Lower leg skin (tissue), 3 donors: ENCODE measurements at regions not wholly inside any gene's neighbourhood (a gene's known extent, or its start where the extent isn't known, plus 50 kb on each side); places are given as distances from the start of the nearest gene placed in this dataset.

Source experiments
- POLR2A ChIP-seq, 2 donors: fragments of 450-650 bp; IDR thresholded peaks; one replicate each; pipeline ENCODE4 v1.6.1; 2016 to 2017; ENCODE audit warnings: antibody characterized with exemption in 2 of 2, mild to moderate bottlenecking in 1 of 2, moderate library complexity in 1 of 2
- TF ChIP-seq, protein P1 (sequence below), 3 donors: fragments of 450-650 bp; IDR thresholded peaks; one replicate each; pipeline ENCODE4 v1.5.1; 2016; ENCODE audit warnings: antibody characterized with exemption in 3 of 3, mild to moderate bottlenecking in 3 of 3, moderate library complexity in 2 of 3

DNA sequence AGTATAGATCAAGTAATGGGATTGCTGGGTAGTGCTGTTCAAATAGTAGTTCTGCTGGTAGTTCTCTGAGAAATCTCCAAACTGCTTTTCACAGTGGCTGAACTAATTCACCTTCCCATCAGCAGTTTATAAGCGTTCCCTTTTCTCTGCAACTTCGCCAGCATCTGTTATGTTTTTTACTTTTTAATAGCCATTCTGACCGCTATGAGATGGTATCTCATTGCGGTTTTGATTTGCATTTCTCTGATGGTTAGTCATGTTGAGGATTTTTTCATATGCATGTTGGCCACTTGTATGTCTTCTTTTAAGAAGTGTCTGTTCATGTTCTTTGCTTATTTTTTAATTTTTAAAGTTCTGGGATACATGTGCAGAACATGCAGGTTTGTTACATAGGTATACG is 279.2 kb upstream of the NREP start:
- TF ChIP-seq, protein P1, sequence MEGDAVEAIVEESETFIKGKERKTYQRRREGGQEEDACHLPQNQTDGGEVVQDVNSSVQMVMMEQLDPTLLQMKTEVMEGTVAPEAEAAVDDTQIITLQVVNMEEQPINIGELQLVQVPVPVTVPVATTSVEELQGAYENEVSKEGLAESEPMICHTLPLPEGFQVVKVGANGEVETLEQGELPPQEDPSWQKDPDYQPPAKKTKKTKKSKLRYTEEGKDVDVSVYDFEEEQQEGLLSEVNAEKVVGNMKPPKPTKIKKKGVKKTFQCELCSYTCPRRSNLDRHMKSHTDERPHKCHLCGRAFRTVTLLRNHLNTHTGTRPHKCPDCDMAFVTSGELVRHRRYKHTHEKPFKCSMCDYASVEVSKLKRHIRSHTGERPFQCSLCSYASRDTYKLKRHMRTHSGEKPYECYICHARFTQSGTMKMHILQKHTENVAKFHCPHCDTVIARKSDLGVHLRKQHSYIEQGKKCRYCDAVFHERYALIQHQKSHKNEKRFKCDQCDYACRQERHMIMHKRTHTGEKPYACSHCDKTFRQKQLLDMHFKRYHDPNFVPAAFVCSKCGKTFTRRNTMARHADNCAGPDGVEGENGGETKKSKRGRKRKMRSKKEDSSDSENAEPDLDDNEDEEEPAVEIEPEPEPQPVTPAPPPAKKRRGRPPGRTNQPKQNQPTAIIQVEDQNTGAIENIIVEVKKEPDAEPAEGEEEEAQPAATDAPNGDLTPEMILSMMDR (IDR thresholded peaks at IDR 0.05), result no peak
- TF ChIP-seq POLR2A (IDR thresholded peaks at IDR 0.05), result no peak
